Lung (tissue), 11 donors: ENCODE measurements at regions not wholly inside any gene's neighbourhood (a gene's known extent, or its start where the extent isn't known, plus 50 kb on each side); places are given as distances from the start of the nearest gene placed in this dataset.

Experiments
- ATAC-seq: fragments of 200-7000 bp; cut with Tn5 transposase; one replicate; pipeline ENCODE4 v1.9.1; 2020; ENCODE audit warnings: moderate number of reproducible peaks; ENCODE audit not compliant: insufficient read depth, low FRiP score
- DNase-seq, 3 donors: peaks; one replicate each; pipeline ENCODE4 v3.0.0-alpha.2; 2013 to 2017
- H3K27ac ChIP-seq, 2 donors: one replicate each; pipeline ENCODE4 v1.5.1; 2013; ENCODE audit warnings: mild to moderate bottlenecking in 2 of 2, moderate library complexity in 2 of 2, control low read depth in 1 of 2, inconsistent platforms in 1 of 2, low read depth in 1 of 2, low read length in 1 of 2
- H3K27me3 ChIP-seq, 3 donors: one replicate each; pipeline ENCODE4 v1.5.1; 2013; ENCODE audit warnings: low read length in 2 of 3; ENCODE audit not compliant: control insufficient read depth in 3 of 3, insufficient read depth in 3 of 3
- H3K36me3 ChIP-seq, 4 donors: one replicate each; pipeline ENCODE4 v1.5.1; 2013; ENCODE audit warnings: low read length in 4 of 4, mild to moderate bottlenecking in 1 of 4, moderate library complexity in 1 of 4; ENCODE audit not compliant: control insufficient read depth in 4 of 4, insufficient read depth in 4 of 4
- H3K4me1 ChIP-seq, 5 donors: one replicate each; pipeline ENCODE4 v1.5.1; 2013; ENCODE audit warnings: low read length in 5 of 5, mild to moderate bottlenecking in 2 of 5, moderate library complexity in 1 of 5; ENCODE audit not compliant: control insufficient read depth in 5 of 5, insufficient read depth in 5 of 5
- H3K4me3 ChIP-seq: one replicate; pipeline ENCODE4 v1.5.1; 2013; ENCODE audit warnings: mild to moderate bottlenecking, control low read depth, moderate library complexity
- H3K9ac ChIP-seq, 2 donors: one replicate each; pipeline ENCODE4 v1.5.1; 2013; ENCODE audit warnings: low read length in 2 of 2, control low read depth in 1 of 2; ENCODE audit not compliant: insufficient read depth in 1 of 2
- H3K9me3 ChIP-seq, 4 donors: one replicate each; pipeline ENCODE4 v1.5.1; 2013; ENCODE audit warnings: low read length in 3 of 4, mild to moderate bottlenecking in 1 of 4, moderate library complexity in 1 of 4; ENCODE audit not compliant: control insufficient read depth in 4 of 4, insufficient read depth in 3 of 4
- WGBS, 2 donors: extraction: QIAGEN DNeasy Blood & Tissue Kit; methylation state at CpG; one replicate each; pipeline ENCODE4 v1.1.7; 2013; 5-methylcytosine and 5-hydroxymethylcytosine counted together
- TF ChIP-seq, protein P1 (sequence below): IDR thresholded peaks from 2 replicates; pipeline ENCODE4 v1.5.1; 2012; ENCODE audit warnings: mild to moderate bottlenecking; ENCODE audit errors: control extremely low read depth, extremely low read depth
- donor health status: control.
- donor health status: control.
- donor health status: Bipolar disorder and iron deficiency.
- donor health status: healthy.
- donor health status: DM: yes; HTN: yes; CAD: no.

DNA sequence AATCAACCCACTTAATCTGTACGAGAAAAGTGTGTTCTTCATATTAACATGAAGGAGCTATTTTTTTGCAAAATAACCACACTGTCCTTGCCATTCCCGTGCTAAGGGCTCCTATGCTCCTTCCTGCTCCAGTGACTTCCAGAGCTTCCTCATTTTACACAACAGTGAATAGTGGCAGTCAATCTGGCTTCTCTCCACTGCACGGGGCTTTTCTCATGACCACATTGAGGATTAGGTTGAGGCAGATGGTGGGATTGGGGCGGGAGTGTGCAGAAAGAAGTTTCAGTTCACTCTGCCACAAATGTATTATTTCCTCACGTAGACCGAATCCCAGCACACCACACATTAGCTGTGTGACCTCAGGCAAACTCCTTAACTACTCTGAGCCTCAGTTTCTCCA lies 235.1 kb downstream of the ARHGAP12 start:
- H3K27ac ChIP-seq = no peak overlapping the region
- no peak overlapping the region for H3K9ac ChIP-seq
- DNase-seq (no peak), ATAC-seq (no peak)
- H3K36me3 ChIP-seq = no peaks in the 10 kb centered on the region
- H3K4me1 ChIP-seq = peaks cover 0 to 17% (median 8%) of the 10 kb centered on the region in 5 donors
- peaks cover 0 to 2% (median 0%) of the 10 kb centered on the region in 4 donors for H3K9me3 ChIP-seq
- no peaks in the 10 kb centered on the region for H3K27me3 ChIP-seq
- 72 to 76% methylated on average over 6 of the region's 6 CpGs for WGBS, 2 donors
- no peak overlapping the region for H3K4me3 ChIP-seq
- TF ChIP-seq, protein P1, sequence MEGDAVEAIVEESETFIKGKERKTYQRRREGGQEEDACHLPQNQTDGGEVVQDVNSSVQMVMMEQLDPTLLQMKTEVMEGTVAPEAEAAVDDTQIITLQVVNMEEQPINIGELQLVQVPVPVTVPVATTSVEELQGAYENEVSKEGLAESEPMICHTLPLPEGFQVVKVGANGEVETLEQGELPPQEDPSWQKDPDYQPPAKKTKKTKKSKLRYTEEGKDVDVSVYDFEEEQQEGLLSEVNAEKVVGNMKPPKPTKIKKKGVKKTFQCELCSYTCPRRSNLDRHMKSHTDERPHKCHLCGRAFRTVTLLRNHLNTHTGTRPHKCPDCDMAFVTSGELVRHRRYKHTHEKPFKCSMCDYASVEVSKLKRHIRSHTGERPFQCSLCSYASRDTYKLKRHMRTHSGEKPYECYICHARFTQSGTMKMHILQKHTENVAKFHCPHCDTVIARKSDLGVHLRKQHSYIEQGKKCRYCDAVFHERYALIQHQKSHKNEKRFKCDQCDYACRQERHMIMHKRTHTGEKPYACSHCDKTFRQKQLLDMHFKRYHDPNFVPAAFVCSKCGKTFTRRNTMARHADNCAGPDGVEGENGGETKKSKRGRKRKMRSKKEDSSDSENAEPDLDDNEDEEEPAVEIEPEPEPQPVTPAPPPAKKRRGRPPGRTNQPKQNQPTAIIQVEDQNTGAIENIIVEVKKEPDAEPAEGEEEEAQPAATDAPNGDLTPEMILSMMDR = no peak

DNA sequence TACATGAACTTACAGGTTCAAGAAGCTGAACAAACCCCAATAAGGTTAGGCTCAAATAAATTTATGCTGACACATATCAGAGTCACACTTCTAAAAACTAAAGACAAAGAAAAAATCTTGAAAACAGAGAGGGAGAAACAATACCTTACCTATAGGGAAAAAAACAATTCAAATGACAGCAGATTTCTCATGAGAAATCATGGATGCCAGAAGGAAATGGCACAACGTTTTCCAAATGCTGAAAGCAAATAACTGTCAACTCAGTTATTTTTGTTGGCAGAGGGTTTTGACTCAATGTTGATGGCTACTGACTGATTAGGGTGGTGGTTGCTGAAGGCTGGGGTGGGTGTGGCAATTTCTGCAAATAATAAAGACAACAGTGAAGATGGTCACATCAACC lies 239.4 kb downstream of the ARHGAP12 start:
- 52 to 58% methylated on average over 1 of the region's 1 CpG for WGBS, 2 donors
- Histone ChIP-seq H3K27me3 (no peaks in the 10 kb centered on the region), H3K9ac (no peak overlapping the region), H3K27ac (no peak overlapping the region), H3K4me1 (peaks cover 0 to 2% (median 0%) of the 10 kb centered on the region in 5 donors), H3K9me3 (peaks cover 0 to 10% (median 2%) of the 10 kb centered on the region in 4 donors), H3K4me3 (no peak overlapping the region), H3K36me3 (no peaks in the 10 kb centered on the region)
- ATAC-seq (no peak), DNase-seq (no peak)
- TF ChIP-seq, protein P1 = no peak

DNA sequence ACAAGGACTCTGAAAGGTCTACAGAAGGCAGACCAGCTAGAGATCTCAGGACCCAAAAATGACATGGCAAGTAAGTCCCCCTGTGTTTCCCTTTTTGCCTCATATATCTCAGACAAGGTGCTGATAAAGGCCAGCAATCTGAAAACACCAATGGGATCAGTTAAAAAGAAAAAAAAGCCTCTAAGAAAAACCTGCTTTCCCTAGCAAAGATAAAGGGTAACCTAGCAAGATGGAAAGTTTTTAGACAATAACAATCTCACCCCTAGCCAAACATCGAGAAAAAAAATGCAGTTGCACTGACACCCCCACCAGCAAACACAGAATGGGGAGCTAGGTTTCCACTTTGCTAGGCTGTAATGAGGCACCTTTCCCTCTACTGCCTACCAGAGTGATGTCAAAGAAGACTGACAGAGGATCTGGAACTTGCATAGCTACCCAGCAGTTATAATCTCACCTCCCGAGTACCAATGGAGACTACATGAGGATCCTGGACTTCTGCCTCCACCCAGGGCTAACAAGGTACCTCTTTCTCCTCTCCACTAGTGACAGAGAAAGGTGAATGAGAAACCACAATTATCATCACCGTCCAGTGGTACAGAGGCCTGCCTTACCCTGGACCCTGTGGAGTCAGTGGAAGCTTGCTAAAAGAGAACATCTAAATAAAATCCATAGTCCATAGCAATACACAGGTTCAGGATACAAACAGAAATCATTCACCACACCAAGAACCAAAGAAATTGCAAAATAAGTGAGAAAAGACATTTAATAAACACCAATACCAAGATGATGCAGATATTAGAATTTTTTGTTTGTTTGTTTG lies 240.8 kb downstream of the ARHGAP12 start:
- peaks cover 0 to 11% (median 5%) of the 10 kb centered on the region in 4 donors for H3K9me3 ChIP-seq
- no peak overlapping the region for H3K27ac ChIP-seq
- DNase-seq = no peak
- TF ChIP-seq, protein P1 = no peak
- WGBS, 2 donors = 80 to 90% methylated on average over 3 of the region's 3 CpGs
- H3K4me3 ChIP-seq = no peak overlapping the region
- ATAC-seq = no peak
- H3K27me3 ChIP-seq = no peaks in the 10 kb centered on the region
- H3K4me1 ChIP-seq = no peaks in the 10 kb centered on the region
- H3K36me3 ChIP-seq = no peaks in the 10 kb centered on the region
- H3K9ac ChIP-seq = no peak overlapping the region
